IMR-90 (cell line): ENCODE measurements at regions not wholly inside any gene's neighbourhood (a gene's known extent, or its start where the extent isn't known, plus 50 kb on each side); places are given as distances from the start of the nearest gene placed in this dataset.

Experiments used
- ATAC-seq: fragments of 200-7000 bp; cut with Tn5 transposase; 2 replicates; pipeline ENCODE4 v1.9.1; 2020; ENCODE audit warnings: low read depth, mild to moderate bottlenecking, moderate library complexity
- BruUV-seq: library from RNA; stranded (reverse); fragments of 400-500 nt; replicated peaks from 2 replicates; lab custom pipeline; 2021; lab: Mats Ljungman, UMichigan
- CTCF ChIA-PET: fragments of 300-600 bp; formaldehyde crosslinking; extraction: SDS; loops from one replicate; lab custom pipeline; 2021; ENCODE audit warnings: antibody characterized with exemption; lab: Yijun Ruan, JAX
- POLR2A ChIA-PET: fragments of 300-600 bp; sonication (Branson Sonifier 250); formaldehyde crosslinking; loops from one replicate; lab custom pipeline; 2022; ENCODE audit warnings: antibody characterized with exemption; ENCODE audit not compliant: unreplicated experiment; lab: Charles Lee
- DNase-seq: peaks from one replicate; pipeline ENCODE4 v3.0.0; 2013
- H2AFZ ChIP-seq: replicated peaks from 2 replicates; pipeline ENCODE3; 2013; ENCODE audit warnings: low read length, mild to moderate bottlenecking; ENCODE audit not compliant: poor library complexity
- H2AK5ac ChIP-seq: 2 replicates; pipeline ENCODE4 v1.6.1; 2013; ENCODE audit warnings: low read depth, low read length, inconsistent platforms
- H2AK9ac ChIP-seq: replicated peaks from 2 replicates; pipeline ENCODE3; 2013; ENCODE audit warnings: mild to moderate bottlenecking, low read depth, low read length, moderate library complexity; ENCODE audit not compliant: poor library complexity
- H2BK120ac ChIP-seq: 2 replicates; pipeline ENCODE4 v1.6.1; 2013; ENCODE audit warnings: low read depth, low read length, inconsistent platforms
- H2BK15ac ChIP-seq: 3 replicates; pipeline ENCODE4 v1.6.1; 2013; ENCODE audit warnings: low read depth, low read length, inconsistent platforms
- H2BK20ac ChIP-seq: 2 replicates; pipeline ENCODE4 v1.6.1; 2013; ENCODE audit warnings: low read depth, mild to moderate bottlenecking, inconsistent platforms, low read length, moderate library complexity
- H2BK5ac ChIP-seq: 2 replicates; pipeline ENCODE4 v1.6.1; 2013; ENCODE audit warnings: mild to moderate bottlenecking, low read depth, low read length, inconsistent platforms; ENCODE audit not compliant: poor library complexity, severe bottlenecking
- H3K14ac ChIP-seq: replicated peaks from 2 replicates; pipeline ENCODE4 v1.6.1; 2013; ENCODE audit warnings: low read depth, low read length, inconsistent platforms
- H3K18ac ChIP-seq: 2 replicates; pipeline ENCODE4 v1.6.1; 2013; ENCODE audit warnings: low read depth, low read length, control low read depth
- H3K23ac ChIP-seq: 2 replicates; pipeline ENCODE4 v1.6.1; 2013; ENCODE audit warnings: low read depth, low read length, inconsistent platforms
- H3K27ac ChIP-seq: 2 replicates; pipeline ENCODE4 v1.5.1; 2013; ENCODE audit warnings: mild to moderate bottlenecking, control low read depth, low read length; ENCODE audit not compliant: insufficient read depth
- H3K27me3 ChIP-seq: 2 replicates; pipeline ENCODE4 v1.6.1; 2013; ENCODE audit warnings: low read length; ENCODE audit not compliant: control insufficient read depth, insufficient read depth
- H3K36me3 ChIP-seq: 2 replicates; pipeline ENCODE4 v1.6.1; 2013; ENCODE audit warnings: low read length, mixed read lengths; ENCODE audit not compliant: control insufficient read depth, insufficient read depth
- H3K4ac ChIP-seq: 2 replicates; pipeline ENCODE4 v1.6.1; 2013; ENCODE audit warnings: low read depth, low read length, inconsistent platforms
- H3K4me1 ChIP-seq: 2 replicates; pipeline ENCODE4 v1.6.1; 2013; ENCODE audit warnings: low read length, mixed read lengths; ENCODE audit not compliant: control insufficient read depth, insufficient read depth
- H3K4me2 ChIP-seq: 2 replicates; pipeline ENCODE4 v1.6.1; 2013; ENCODE audit warnings: low read depth, mild to moderate bottlenecking, control low read depth, low read length, moderate library complexity
- H3K4me3 ChIP-seq: 2 replicates; pipeline ENCODE4 v1.5.1; 2013; ENCODE audit warnings: low read depth, mild to moderate bottlenecking, control low read depth, low read length, moderate library complexity; ENCODE audit not compliant: insufficient read depth
- H3K56ac ChIP-seq: 2 replicates; pipeline ENCODE4 v1.6.1; 2013; ENCODE audit warnings: low read length, inconsistent platforms; ENCODE audit not compliant: insufficient read depth; ENCODE audit errors: extremely low read depth
- H3K79me1 ChIP-seq, 2 experiments: 2 replicates each; pipeline ENCODE4 v1.6.1; 2013; ENCODE audit warnings: low read length in 2 of 2, inconsistent platforms in 1 of 2, low read depth in 1 of 2
- H3K9ac ChIP-seq: 2 replicates; pipeline ENCODE4 v1.6.1; 2013; ENCODE audit warnings: low read depth, low read length, control low read depth
- H3K9me1 ChIP-seq: 2 replicates; pipeline ENCODE4 v1.6.1; 2013; ENCODE audit warnings: low read length, inconsistent platforms; ENCODE audit not compliant: insufficient read depth
- H3K9me3 ChIP-seq: 2 replicates; pipeline ENCODE4 v1.6.1; 2013; ENCODE audit warnings: low read length; ENCODE audit not compliant: control insufficient read depth, insufficient read depth
- H4K20me1 ChIP-seq: 2 replicates; pipeline ENCODE4 v1.6.1; 2013; ENCODE audit warnings: low read length, inconsistent platforms; ENCODE audit not compliant: insufficient read depth
- H4K5ac ChIP-seq: 2 replicates; pipeline ENCODE4 v1.6.1; 2013; ENCODE audit warnings: mild to moderate bottlenecking, low read depth, low read length, control low read depth
- H4K8ac ChIP-seq, 2 experiments: 2 replicates each; pipeline ENCODE4 v1.6.1; 2013; ENCODE audit warnings: low read depth in 2 of 2, low read length in 2 of 2, control low read depth in 1 of 2, inconsistent platforms in 1 of 2
- H4K91ac ChIP-seq: 2 replicates; pipeline ENCODE4 v1.6.1; 2013; ENCODE audit warnings: low read depth, low read length, inconsistent platforms; ENCODE audit not compliant: insufficient read depth
- CEBPB ChIP-seq: IDR thresholded peaks from 2 replicates; pipeline ENCODE4 v1.6.1; 2012; ENCODE audit warnings: low read depth, low read length, improper control_type of control experiment
- CHD1 ChIP-seq: IDR thresholded peaks from 2 replicates; pipeline ENCODE4 v1.6.1; 2012; ENCODE audit warnings: low read depth, low read length, improper control_type of control experiment
- MAFK ChIP-seq: IDR thresholded peaks from 2 replicates; pipeline ENCODE4 v1.6.1; 2012; ENCODE audit warnings: low read depth, low read length, improper control_type of control experiment
- MAZ ChIP-seq: IDR thresholded peaks from 2 replicates; pipeline ENCODE4 v1.6.1; 2012; ENCODE audit warnings: low read depth, mild to moderate bottlenecking, low read length, improper control_type of control experiment, moderate library complexity, borderline replicate concordance
- MXI1 ChIP-seq: IDR thresholded peaks from 2 replicates; pipeline ENCODE4 v1.6.1; 2012; ENCODE audit warnings: low read depth, mild to moderate bottlenecking, low read length, moderate library complexity, borderline replicate concordance
- NFE2L2 ChIP-seq: fragments of 150-350 bp; IDR thresholded peaks from 2 replicates; pipeline ENCODE4 v1.6.1; 2016; ENCODE audit warnings: low read depth, mild to moderate bottlenecking, low read length
- POLR2A ChIP-seq: IDR thresholded peaks from 2 replicates; pipeline ENCODE4 v1.6.1; 2012; ENCODE audit warnings: mild to moderate bottlenecking, low read depth, low read length
- RAD21 ChIP-seq: IDR thresholded peaks from 2 replicates; pipeline ENCODE4 v1.6.1; 2012; ENCODE audit warnings: low read length, improper control_type of control experiment
- SMC3 ChIP-seq: fragments of 150-350 bp; IDR thresholded peaks from 2 replicates; pipeline ENCODE4 v1.6.1; 2016; ENCODE audit warnings: low read depth, mild to moderate bottlenecking, antibody characterized with exemption, low read length, moderate library complexity
- WGBS, 2 experiments: methylation state at CpG; one replicate each; pipeline versions ENCODE4 v1.1.5 to v1.1.7; 2013; ENCODE audit warnings: missing lambda C conversion rate in 2 of 2; ENCODE audit not compliant: insufficient read length in 1 of 2; ENCODE audit errors: extremely low coverage in 2 of 2; 5-methylcytosine and 5-hydroxymethylcytosine counted together
- dilution Hi-C: fragments of 300-500 bp; cut with HindIII; formaldehyde crosslinking; loops from one replicate; pipeline ENCODE4 v1.14.3; 2018; ENCODE audit warnings: low sequenced_read_pairs; ENCODE audit not compliant: unreplicated experiment
- in situ Hi-C: fragments of 300-500 bp; cut with MboI; formaldehyde crosslinking; loops from 3 replicates; pipeline ENCODE4 v1.14.3; 2019; ENCODE audit warnings: low sequenced_read_pairs, inconsistent platforms, mixed read lengths
- intact Hi-C: fragments of 100-400 bp; cut with micrococcal nuclease; formaldehyde crosslinking; loops from 2 replicates; pipeline ENCODE4 v1.10.0; 2022
- TF ChIP-seq, protein P1 (sequence below): conservative IDR thresholded peaks from 2 replicates; pipeline ENCODE4 v1.5.1; 2012; ENCODE audit warnings: mild to moderate bottlenecking, low read depth, low read length, improper control_type of control experiment
- TF ChIP-seq, protein P2 (sequence below): fragments of 150-350 bp; IDR thresholded peaks from 2 replicates; pipeline ENCODE4 v1.6.1; 2016; ENCODE audit warnings: low read depth, mild to moderate bottlenecking, low read length, moderate library complexity, borderline replicate concordance

DNA sequence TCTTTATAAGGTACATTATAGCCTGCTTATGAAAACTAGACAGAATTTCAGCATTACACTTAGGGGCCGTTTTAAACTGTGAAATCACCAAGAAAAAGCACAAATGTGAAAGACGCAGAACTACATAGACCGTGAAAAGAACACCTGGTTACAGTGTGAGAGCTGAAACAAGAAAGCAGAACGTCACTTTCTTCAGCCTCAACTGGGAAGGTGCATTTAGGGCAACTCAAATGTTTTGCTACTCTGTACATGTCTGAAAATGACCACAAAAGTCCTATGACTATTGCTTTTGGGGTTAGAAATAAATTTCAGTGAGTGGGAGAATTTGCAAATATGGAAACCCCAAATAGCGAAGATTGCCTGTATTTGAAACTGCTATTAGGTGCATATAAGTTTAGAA lies 268.7 kb downstream of the OLFM3 start:
- ChIA-PET CTCF (no interaction called here), POLR2A (no interaction called here)
- TF ChIP-seq RAD21 (no peak), CEBPB (no peak), MAZ (no peak), MAFK (no peak), MXI1 (no peak), SMC3 (no peak), NFE2L2 (no peak), CHD1 (no peak), POLR2A (no peak)
- TF ChIP-seq, protein P1, sequence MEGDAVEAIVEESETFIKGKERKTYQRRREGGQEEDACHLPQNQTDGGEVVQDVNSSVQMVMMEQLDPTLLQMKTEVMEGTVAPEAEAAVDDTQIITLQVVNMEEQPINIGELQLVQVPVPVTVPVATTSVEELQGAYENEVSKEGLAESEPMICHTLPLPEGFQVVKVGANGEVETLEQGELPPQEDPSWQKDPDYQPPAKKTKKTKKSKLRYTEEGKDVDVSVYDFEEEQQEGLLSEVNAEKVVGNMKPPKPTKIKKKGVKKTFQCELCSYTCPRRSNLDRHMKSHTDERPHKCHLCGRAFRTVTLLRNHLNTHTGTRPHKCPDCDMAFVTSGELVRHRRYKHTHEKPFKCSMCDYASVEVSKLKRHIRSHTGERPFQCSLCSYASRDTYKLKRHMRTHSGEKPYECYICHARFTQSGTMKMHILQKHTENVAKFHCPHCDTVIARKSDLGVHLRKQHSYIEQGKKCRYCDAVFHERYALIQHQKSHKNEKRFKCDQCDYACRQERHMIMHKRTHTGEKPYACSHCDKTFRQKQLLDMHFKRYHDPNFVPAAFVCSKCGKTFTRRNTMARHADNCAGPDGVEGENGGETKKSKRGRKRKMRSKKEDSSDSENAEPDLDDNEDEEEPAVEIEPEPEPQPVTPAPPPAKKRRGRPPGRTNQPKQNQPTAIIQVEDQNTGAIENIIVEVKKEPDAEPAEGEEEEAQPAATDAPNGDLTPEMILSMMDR: no peak
- TF ChIP-seq, protein P2, sequence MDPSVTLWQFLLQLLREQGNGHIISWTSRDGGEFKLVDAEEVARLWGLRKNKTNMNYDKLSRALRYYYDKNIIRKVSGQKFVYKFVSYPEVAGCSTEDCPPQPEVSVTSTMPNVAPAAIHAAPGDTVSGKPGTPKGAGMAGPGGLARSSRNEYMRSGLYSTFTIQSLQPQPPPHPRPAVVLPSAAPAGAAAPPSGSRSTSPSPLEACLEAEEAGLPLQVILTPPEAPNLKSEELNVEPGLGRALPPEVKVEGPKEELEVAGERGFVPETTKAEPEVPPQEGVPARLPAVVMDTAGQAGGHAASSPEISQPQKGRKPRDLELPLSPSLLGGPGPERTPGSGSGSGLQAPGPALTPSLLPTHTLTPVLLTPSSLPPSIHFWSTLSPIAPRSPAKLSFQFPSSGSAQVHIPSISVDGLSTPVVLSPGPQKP: no peak
- no peak overlapping the region for H2AFZ ChIP-seq
- H3K4me1 ChIP-seq: no peaks in the 10 kb centered on the region
- no peak overlapping the region for H2BK20ac ChIP-seq
- no peaks in the 10 kb centered on the region for H3K79me1 ChIP-seq
- no TSS peak for BruUV-seq
- in situ Hi-C loops (no loop called here), intact Hi-C loops (no loop called here), dilution Hi-C loops (no loop called here)
- H4K5ac ChIP-seq: no peak overlapping the region
- H3K36me3 ChIP-seq: no peaks in the 10 kb centered on the region
- no peak for ATAC-seq
- H2AK9ac ChIP-seq: no peak overlapping the region
- H3K27me3 ChIP-seq: no peaks in the 10 kb centered on the region
- no peak overlapping the region for H3K4ac ChIP-seq
- no peaks in the 10 kb centered on the region for H3K9me1 ChIP-seq
- no peak overlapping the region for H3K27ac ChIP-seq
- no peak overlapping the region for H2BK120ac ChIP-seq
- no peak overlapping the region for H4K91ac ChIP-seq
- no peaks in the 10 kb centered on the region for H4K20me1 ChIP-seq
- no peaks in the 10 kb centered on the region for H3K9me3 ChIP-seq
- DNase-seq: no peak
- H3K14ac ChIP-seq: no peak overlapping the region
- no peak overlapping the region for H3K18ac ChIP-seq
- no peak overlapping the region for H3K9ac ChIP-seq
- H3K56ac ChIP-seq: no peak overlapping the region
- no peak overlapping the region for H3K4me2 ChIP-seq
- H2BK15ac ChIP-seq: no peak overlapping the region
- H3K4me3 ChIP-seq: no peak overlapping the region
- no peak overlapping the region for H2AK5ac ChIP-seq
- no CpG with 5 or more reads among the region's 5 CpGs for WGBS, 2 experiments
- no peak overlapping the region for H3K23ac ChIP-seq
- no peak overlapping the region for H2BK5ac ChIP-seq
- no peak overlapping the region for H4K8ac ChIP-seq
